Left ventricle myocardium inferior (tissue), 1 donor: ENCODE measurements at regions not wholly inside any gene's neighbourhood (a gene's known extent, or its start where the extent isn't known, plus 50 kb on each side); places are given as distances from the start of the nearest gene placed in this dataset.

Source experiments
- DNase-seq: peaks from one replicate; pipeline ENCODE4 v3.0.0-alpha.2; 2020
- H3K27ac ChIP-seq: fragments of 200-600 bp; replicated peaks from 2 replicates; pipeline ENCODE4 v1.8.0; 2021
- H3K27me3 ChIP-seq: fragments of 200-600 bp; 2 replicates; pipeline ENCODE4 v1.8.0; 2021; ENCODE audit warnings: low read depth
- H3K36me3 ChIP-seq: fragments of 200-600 bp; 2 replicates; pipeline ENCODE4 v1.8.0; 2021
- H3K4me1 ChIP-seq: fragments of 200-600 bp; 2 replicates; pipeline ENCODE4 v1.8.0; 2021
- H3K4me3 ChIP-seq: fragments of 200-600 bp; 2 replicates; pipeline ENCODE4 v1.8.0; 2021; ENCODE audit warnings: mild to moderate bottlenecking, moderate library complexity
- H3K9me3 ChIP-seq: fragments of 200-600 bp; replicated peaks from 2 replicates; pipeline ENCODE4 v1.8.0; 2021
- CTCF ChIP-seq: fragments of 200-600 bp; IDR thresholded peaks from 2 replicates; pipeline ENCODE4 v1.8.0; 2021; ENCODE audit warnings: antibody characterized with exemption, mild to moderate bottlenecking, borderline replicate concordance
- intact Hi-C: fragments of 100-400 bp; cut with micrococcal nuclease; formaldehyde crosslinking; loops from one replicate; pipeline ENCODE4 v1.11.0; 2022
- donor health status: DM: no; HTN: yes; CAD: no; lungs with severe emphysema.

- Histone ChIP-seq H3K36me3 (no peaks in the 10 kb centered on the region), H3K9me3 (no peaks in the 10 kb centered on the region), H3K4me1 (peaks cover 3% of the 10 kb centered on the region), H3K27me3 (peaks cover 4% of the 10 kb centered on the region), H3K27ac (no peak overlapping the region), H3K4me3 (no peak overlapping the region)
- intact Hi-C loops = no loop called here
- DNase-seq = no peak
- TF ChIP-seq CTCF = no peak
Measured at GRCh38 chr3:176692199-176692965, 504.9 kb downstream of the TBL1XR1 start.

- H3K9me3 ChIP-seq = no peaks in the 10 kb centered on the region
- H3K27me3 ChIP-seq = no peaks in the 10 kb centered on the region
- intact Hi-C loops = no loop called here
- no peaks in the 10 kb centered on the region for H3K36me3 ChIP-seq
- peaks cover 3% of the 10 kb centered on the region for H3K4me1 ChIP-seq
- no peak for DNase-seq
- H3K4me3 ChIP-seq = no peak overlapping the region
- H3K27ac ChIP-seq = no peak overlapping the region
- TF ChIP-seq CTCF = no peak
Measured at GRCh38 chr3:176690083-176690869, 507.0 kb downstream of the TBL1XR1 start.

GRCh38 chr3:176687754-176688153 is 509.5 kb downstream of the TBL1XR1 start:
- intact Hi-C loops = no loop called here
- DNase-seq = no peak
- peaks cover 16% of the 10 kb centered on the region for H3K9me3 ChIP-seq
- no peak for TF ChIP-seq CTCF
- H3K27ac ChIP-seq = no peak overlapping the region
- no peaks in the 10 kb centered on the region for H3K27me3 ChIP-seq
- H3K4me1 ChIP-seq = no peaks in the 10 kb centered on the region
- H3K36me3 ChIP-seq = no peaks in the 10 kb centered on the region
- no peak overlapping the region for H3K4me3 ChIP-seq

- Histone ChIP-seq H3K4me3 (no peak overlapping the region), H3K9me3 (peaks cover 43% of the 10 kb centered on the region), H3K27me3 (no peaks in the 10 kb centered on the region), H3K27ac (no peak overlapping the region), H3K36me3 (no peaks in the 10 kb centered on the region), H3K4me1 (no peaks in the 10 kb centered on the region)
- no peak for DNase-seq
- intact Hi-C loops = no loop called here
- TF ChIP-seq CTCF = no peak
Measured at GRCh38 chr3:176683382-176683781, 513.9 kb downstream of the TBL1XR1 start.

GRCh38 chr3:176663837-176664831 is 533.1 kb downstream of the TBL1XR1 start:
- Histone ChIP-seq H3K9me3 (no peaks in the 10 kb centered on the region), H3K27me3 (no peaks in the 10 kb centered on the region), H3K4me3 (no peak overlapping the region), H3K27ac (no peak overlapping the region), H3K36me3 (no peaks in the 10 kb centered on the region), H3K4me1 (peaks cover 7% of the 10 kb centered on the region)
- no peak for DNase-seq
- intact Hi-C loops = no loop called here
- peak; percentile 49 for TF ChIP-seq CTCF
